PC-9 (cell line): ENCODE measurements at regions not wholly inside any gene's neighbourhood (a gene's known extent, or its start where the extent isn't known, plus 50 kb on each side); places are given as distances from the start of the nearest gene placed in this dataset.

Source experiments
- BruUV-seq: library from RNA; stranded (reverse); fragments of 400-500 nt; replicated peaks from 2 replicates; lab custom pipeline; 2021; lab: Mats Ljungman, UMichigan
- CTCF ChIA-PET: fragments of 300-600 bp; sonication (Branson Sonifier 250); formaldehyde crosslinking; loops from one replicate; lab custom pipeline; 2022; ENCODE audit warnings: antibody characterized with exemption; lab: Charles Lee
- POLR2A ChIA-PET: fragments of 300-600 bp; sonication (Branson Sonifier 250); formaldehyde crosslinking; loops from one replicate; lab custom pipeline; 2022; ENCODE audit warnings: antibody characterized with exemption; ENCODE audit not compliant: unreplicated experiment; lab: Charles Lee
- DNase-seq, 2 experiments: peaks; one replicate each; pipeline versions ENCODE4 v3.0.0 to v3.0.0-alpha.2; 2015 to 2022; ENCODE audit warnings: mixed read lengths in 1 of 2
- H2AFZ ChIP-seq: fragments of 200-600 bp; sonication (generic); 2 replicates; pipeline ENCODE4 v1.8.1; 2017; ENCODE audit warnings: antibody characterized with exemption
- H3F3A ChIP-seq: fragments of 200-600 bp; sonication (generic); 2 replicates; pipeline ENCODE4 v1.8.1; 2017; ENCODE audit warnings: antibody characterized with exemption, mild to moderate bottlenecking, low read depth; ENCODE audit not compliant: insufficient read depth
- H3K27ac ChIP-seq: fragments of 200-600 bp; sonication (generic); 2 replicates; pipeline ENCODE4 v1.6.1; 2016; ENCODE audit warnings: mixed run types
- H3K27me3 ChIP-seq: fragments of 200-600 bp; sonication (generic); 2 replicates; pipeline ENCODE4 v1.6.1; 2016; ENCODE audit warnings: low read depth, mixed run types; ENCODE audit not compliant: insufficient read depth
- H3K36me3 ChIP-seq: fragments of 200-600 bp; sonication (generic); 2 replicates; pipeline ENCODE4 v1.6.1; 2016; ENCODE audit warnings: low read depth, mixed run types
- H3K4me1 ChIP-seq: fragments of 200-600 bp; sonication (generic); replicated peaks from 2 replicates; pipeline ENCODE4 v1.6.1; 2016; ENCODE audit warnings: mixed run types; ENCODE audit not compliant: insufficient read depth
- H3K4me2 ChIP-seq: fragments of 200-600 bp; sonication (generic); 2 replicates; pipeline ENCODE4 v1.6.1; 2017; ENCODE audit warnings: mixed run types
- H3K4me3 ChIP-seq: fragments of 200-600 bp; sonication (generic); 2 replicates; pipeline ENCODE4 v1.6.1; 2016; ENCODE audit warnings: mixed run types
- H3K79me2 ChIP-seq: fragments of 200-600 bp; sonication (generic); 2 replicates; pipeline ENCODE4 v1.6.1; 2017; ENCODE audit warnings: low read depth, mixed run types
- H3K9me2 ChIP-seq: fragments of 200-600 bp; sonication (generic); 2 replicates; pipeline ENCODE4 v1.8.1; 2017; ENCODE audit warnings: mild to moderate bottlenecking; ENCODE audit not compliant: insufficient read depth
- H3K9me3 ChIP-seq: fragments of 200-600 bp; sonication (generic); 2 replicates; pipeline ENCODE4 v1.8.1; 2016; ENCODE audit warnings: low read depth; ENCODE audit not compliant: insufficient read depth
- H4K20me1 ChIP-seq: fragments of 200-600 bp; sonication (generic); 2 replicates; pipeline ENCODE4 v1.8.1; 2017; ENCODE audit not compliant: insufficient read depth
- EZH2 ChIP-seq: fragments of 200-600 bp; sonication (generic); IDR thresholded peaks from 2 replicates; pipeline ENCODE4 v1.8.0; 2017; ENCODE audit warnings: antibody characterized with exemption, low read depth
- intact Hi-C: fragments of 100-400 bp; cut with micrococcal nuclease; formaldehyde crosslinking; loops from one replicate; pipeline ENCODE4 v1.10.0; 2022; ENCODE audit not compliant: unreplicated experiment
- TF ChIP-seq, protein P1 (sequence below): fragments of 200-600 bp; sonication (generic); conservative IDR thresholded peaks from 2 replicates; pipeline ENCODE4 v1.6.1; 2017; ENCODE audit warnings: mixed run types, antibody characterized with exemption, mild to moderate bottlenecking, moderate library complexity

DNA sequence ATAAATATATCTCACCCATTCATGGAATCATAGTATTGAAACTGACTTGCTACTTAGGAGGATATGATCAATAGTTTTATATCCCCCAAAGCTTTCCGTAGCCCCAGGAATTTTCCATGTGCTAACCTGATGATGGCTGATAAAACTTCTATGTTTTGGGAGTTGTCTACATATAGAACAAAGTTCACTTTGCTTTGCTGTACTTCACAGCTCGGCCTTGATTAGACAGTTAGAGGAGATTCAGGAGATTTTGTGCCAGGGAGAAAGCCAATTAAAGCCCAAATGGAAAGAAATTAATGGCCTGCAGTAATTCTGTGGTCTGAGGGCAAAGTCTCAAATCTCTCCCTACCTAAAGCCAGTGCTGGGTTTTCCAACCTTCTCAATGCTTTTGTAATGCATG is 114.9 kb upstream of the SLC34A2 start:
- intact Hi-C loops, result no loop called here
- no peak overlapping the region for H3K4me2 ChIP-seq
- no peaks in the 10 kb centered on the region for H3K36me3 ChIP-seq
- H3K4me1 ChIP-seq, result no peaks in the 10 kb centered on the region
- no peaks in the 10 kb centered on the region for H4K20me1 ChIP-seq
- no peak for TF ChIP-seq EZH2
- TF ChIP-seq, protein P1, sequence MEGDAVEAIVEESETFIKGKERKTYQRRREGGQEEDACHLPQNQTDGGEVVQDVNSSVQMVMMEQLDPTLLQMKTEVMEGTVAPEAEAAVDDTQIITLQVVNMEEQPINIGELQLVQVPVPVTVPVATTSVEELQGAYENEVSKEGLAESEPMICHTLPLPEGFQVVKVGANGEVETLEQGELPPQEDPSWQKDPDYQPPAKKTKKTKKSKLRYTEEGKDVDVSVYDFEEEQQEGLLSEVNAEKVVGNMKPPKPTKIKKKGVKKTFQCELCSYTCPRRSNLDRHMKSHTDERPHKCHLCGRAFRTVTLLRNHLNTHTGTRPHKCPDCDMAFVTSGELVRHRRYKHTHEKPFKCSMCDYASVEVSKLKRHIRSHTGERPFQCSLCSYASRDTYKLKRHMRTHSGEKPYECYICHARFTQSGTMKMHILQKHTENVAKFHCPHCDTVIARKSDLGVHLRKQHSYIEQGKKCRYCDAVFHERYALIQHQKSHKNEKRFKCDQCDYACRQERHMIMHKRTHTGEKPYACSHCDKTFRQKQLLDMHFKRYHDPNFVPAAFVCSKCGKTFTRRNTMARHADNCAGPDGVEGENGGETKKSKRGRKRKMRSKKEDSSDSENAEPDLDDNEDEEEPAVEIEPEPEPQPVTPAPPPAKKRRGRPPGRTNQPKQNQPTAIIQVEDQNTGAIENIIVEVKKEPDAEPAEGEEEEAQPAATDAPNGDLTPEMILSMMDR, result no peak
- H3F3A ChIP-seq, result no peaks in the 10 kb centered on the region
- H3K4me3 ChIP-seq, result no peak overlapping the region
- ChIA-PET CTCF (no interaction called here), POLR2A (no interaction called here)
- H3K79me2 ChIP-seq, result no peaks in the 10 kb centered on the region
- no peak overlapping the region for H2AFZ ChIP-seq
- H3K27ac ChIP-seq, result no peak overlapping the region
- no peak for DNase-seq
- no peaks in the 10 kb centered on the region for H3K9me3 ChIP-seq
- H3K27me3 ChIP-seq, result no peaks in the 10 kb centered on the region
- no TSS peak for BruUV-seq
- no peaks in the 10 kb centered on the region for H3K9me2 ChIP-seq

DNA sequence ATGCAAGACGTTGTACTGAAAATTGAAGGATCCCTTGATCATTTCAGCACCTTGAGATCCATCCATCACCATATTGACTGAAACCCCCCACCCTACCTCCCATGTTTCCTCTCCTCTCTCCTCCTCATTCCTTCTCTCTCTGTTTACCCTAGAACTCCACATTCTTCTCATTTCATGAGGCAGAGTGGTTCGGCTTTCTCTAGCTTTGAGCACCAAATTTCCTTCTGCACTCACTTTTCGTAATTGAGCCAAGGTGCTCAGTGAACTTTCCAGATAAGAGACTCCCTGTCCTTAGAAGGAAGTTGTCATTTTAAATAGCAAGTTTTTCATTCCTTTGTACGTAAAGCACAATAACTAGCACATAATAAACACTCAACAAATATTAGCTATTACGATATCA is 108.3 kb upstream of the SLC34A2 start:
- POLR2A ChIA-PET, result no interaction called here
- H3K27ac ChIP-seq, result no peak overlapping the region
- CTCF ChIA-PET, result no interaction called here
- H3K4me3 ChIP-seq, result no peak overlapping the region
- H3K79me2 ChIP-seq, result no peaks in the 10 kb centered on the region
- TF ChIP-seq EZH2, result no peak
- TF ChIP-seq, protein P1, result no peak
- H3K4me2 ChIP-seq, result no peak overlapping the region
- no peaks in the 10 kb centered on the region for H3K9me2 ChIP-seq
- H3K36me3 ChIP-seq, result no peaks in the 10 kb centered on the region
- no peak overlapping the region for H2AFZ ChIP-seq
- no peaks in the 10 kb centered on the region for H3K27me3 ChIP-seq
- H3K4me1 ChIP-seq, result no peaks in the 10 kb centered on the region
- BruUV-seq, result no TSS peak
- no peak for DNase-seq
- intact Hi-C loops, result no loop called here
- H4K20me1 ChIP-seq, result no peaks in the 10 kb centered on the region
- H3K9me3 ChIP-seq, result no peaks in the 10 kb centered on the region
- H3F3A ChIP-seq, result no peaks in the 10 kb centered on the region

DNA sequence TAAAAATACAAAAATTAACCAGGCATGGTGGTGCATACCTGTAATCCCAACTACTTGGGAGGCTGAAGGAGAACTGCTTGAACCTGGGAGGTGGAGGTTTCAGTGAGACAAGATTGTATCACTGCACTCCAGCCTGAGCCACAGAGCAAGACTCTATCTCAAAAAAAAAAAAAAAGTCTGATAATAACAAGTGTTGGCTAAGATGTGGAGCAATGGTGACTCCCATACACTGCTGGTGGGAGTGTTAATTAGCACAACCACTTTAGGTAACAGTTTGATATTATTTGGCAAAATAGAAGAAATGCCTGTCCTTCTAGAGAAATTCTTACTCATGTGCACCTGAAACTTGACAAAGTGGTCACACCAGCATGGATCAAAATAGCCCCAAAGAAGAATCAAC is 106.2 kb upstream of the SLC34A2 start:
- no peak overlapping the region for H3K27ac ChIP-seq
- no peak overlapping the region for H2AFZ ChIP-seq
- H3K9me3 ChIP-seq, result no peaks in the 10 kb centered on the region
- no peak overlapping the region for H3K4me2 ChIP-seq
- no peaks in the 10 kb centered on the region for H3K79me2 ChIP-seq
- POLR2A ChIA-PET, result no interaction called here
- no peaks in the 10 kb centered on the region for H3K27me3 ChIP-seq
- DNase-seq, result no peak
- H4K20me1 ChIP-seq, result no peaks in the 10 kb centered on the region
- H3K4me1 ChIP-seq, result no peaks in the 10 kb centered on the region
- no peaks in the 10 kb centered on the region for H3K36me3 ChIP-seq
- no peak overlapping the region for H3K4me3 ChIP-seq
- BruUV-seq, result no TSS peak
- intact Hi-C loops, result no loop called here
- CTCF ChIA-PET, result no interaction called here
- no peaks in the 10 kb centered on the region for H3F3A ChIP-seq
- no peak for TF ChIP-seq EZH2
- TF ChIP-seq, protein P1, result no peak
- H3K9me2 ChIP-seq, result no peaks in the 10 kb centered on the region
